ENCODE measurements at regions not wholly inside any gene's neighbourhood (a gene's known extent, or its start where the extent isn't known, plus 50 kb on each side); places are given as distances from the start of the nearest gene placed in this dataset.
A peak's percentile ranks its signal among the peaks of the same experiment; 100 is the strongest.
"Not testable (repeated sequence)": the region's sequence is repeated elsewhere in the genome, so short reads cannot be mapped to it uniquely, and the experiment has no call there.

DNA sequence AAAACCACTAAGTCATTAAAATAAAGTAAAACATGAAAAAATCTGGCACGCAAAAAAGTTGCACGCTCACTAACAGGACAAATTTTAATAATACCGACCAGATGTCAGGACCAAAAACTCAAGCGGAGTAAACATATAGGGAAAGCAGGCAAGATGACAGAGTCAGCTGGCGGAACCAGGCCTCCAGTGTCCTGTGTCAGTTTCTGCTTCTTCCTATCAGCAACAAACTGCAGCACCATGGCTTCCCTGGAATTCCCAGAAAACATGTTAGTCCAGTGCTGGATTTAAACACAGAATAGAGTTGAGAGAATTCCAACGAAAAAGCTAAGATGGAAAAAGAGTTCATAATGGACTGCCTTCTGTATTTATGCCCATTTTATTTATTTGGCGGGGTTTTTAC is 169.1 kb upstream of the ARHGEF26 start:
- no peak for DNase-seq

DNA sequence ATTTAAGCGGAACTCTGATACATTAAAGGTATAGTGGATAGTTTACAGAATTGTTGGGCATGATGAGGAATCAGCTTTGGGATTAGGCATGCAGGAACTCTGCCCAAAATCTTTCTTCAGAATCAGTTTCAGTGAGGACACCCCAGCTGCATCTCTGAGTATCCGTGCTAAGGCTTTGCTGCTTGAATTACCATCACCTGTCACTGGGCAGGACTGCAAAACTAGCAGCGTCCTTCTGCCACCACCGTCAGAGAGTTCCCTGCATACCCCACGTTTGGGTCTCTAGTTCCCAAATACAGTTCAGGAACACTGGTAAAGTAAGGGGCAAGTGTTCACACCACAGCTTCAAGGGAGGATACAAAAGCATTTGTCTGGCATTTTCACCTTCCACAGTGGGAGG is 164.6 kb upstream of the ARHGEF26 start:
- DNase-seq = no peak

DNA sequence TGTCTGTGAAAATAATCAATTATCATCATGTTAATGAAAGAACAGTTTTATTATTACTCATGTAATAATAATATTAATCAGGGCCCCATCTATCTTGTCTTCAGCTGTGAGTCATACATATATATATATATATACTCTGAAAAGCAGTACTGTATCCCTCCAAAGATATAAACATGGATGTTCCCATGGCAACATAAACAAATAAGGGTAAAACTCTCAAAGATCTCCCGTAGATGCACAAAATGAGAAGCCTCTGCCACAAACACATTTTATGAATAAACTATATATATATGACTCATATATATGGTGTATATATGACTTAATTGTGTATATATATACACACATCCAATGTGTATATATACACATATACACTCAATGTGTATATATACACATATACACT is 163.8 kb upstream of the ARHGEF26 start:
- DNase-seq = no peak

DNA sequence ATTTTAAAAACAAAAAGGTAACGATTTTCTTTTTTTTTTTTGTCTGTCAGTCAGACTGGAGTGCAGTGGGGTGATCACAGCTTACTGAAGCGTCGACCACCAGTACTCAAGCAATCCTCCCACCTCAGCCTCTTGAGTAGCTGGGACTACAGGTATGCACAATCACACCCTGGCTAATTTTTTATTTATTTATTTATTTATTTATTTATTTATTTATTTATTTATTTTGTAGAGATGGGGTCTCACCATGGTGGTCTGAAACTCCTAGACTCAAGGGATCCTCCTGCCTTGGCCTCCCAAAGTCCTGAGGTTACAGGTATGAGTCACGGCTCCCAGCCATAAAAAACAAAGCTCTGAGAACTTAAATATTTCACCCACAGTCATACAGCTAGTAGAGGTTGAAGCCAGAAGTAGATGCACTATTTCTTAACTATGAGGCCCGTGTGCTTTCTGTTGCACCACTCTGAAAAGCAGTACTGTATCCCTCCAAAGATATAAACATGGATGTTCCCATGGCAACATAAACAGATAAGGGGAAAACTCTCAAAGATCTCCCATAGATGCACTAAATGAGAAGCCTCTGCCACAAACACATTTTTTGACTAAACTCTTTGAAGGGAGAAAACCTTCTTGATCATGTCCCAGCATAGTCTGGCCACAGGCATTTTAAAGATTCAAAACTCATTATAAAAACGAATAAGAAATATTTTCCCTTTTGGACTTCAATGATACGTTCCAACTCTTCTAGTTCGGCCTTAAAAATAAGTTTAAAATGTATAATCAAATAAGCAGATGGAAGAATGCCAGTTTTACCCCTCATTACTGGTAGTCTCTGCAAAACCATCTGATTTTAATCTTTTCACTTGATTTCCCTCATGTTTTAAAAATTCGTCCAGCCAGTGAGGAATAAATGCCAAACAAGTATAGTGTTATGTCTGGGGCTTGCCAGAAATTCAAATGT is 162.3 kb upstream of the ARHGEF26 start:
- DNase-seq = no peak

DNA sequence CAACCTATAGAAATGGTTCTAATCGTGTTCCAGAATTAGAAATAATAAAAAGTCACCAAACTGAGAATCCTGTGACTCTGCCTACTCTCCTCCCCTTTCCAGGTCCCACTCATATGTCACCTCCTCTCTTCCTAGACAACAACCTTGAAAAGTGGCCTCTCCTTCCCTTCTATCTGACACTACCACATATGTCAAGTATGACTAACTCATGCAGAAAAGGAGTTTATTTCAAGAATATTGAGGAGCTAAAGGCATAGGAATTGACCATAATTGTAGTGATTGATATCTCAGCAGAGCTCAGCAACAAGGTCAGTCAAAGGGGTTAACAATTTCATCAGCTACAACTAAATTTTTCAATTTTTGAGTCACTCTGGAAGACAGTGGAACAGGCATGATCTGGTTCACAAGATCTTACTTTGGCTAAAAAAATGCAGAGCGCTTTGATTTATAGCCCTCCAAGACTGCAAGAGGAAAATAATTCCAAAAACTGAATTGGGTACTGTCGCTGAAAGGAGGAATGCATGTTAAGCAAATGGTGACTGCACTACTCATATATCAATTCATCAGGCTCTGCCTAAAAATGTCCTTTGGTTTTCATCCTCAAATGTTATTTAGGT is 160.6 kb upstream of the ARHGEF26 start:
- DNase-seq = no peak

DNA sequence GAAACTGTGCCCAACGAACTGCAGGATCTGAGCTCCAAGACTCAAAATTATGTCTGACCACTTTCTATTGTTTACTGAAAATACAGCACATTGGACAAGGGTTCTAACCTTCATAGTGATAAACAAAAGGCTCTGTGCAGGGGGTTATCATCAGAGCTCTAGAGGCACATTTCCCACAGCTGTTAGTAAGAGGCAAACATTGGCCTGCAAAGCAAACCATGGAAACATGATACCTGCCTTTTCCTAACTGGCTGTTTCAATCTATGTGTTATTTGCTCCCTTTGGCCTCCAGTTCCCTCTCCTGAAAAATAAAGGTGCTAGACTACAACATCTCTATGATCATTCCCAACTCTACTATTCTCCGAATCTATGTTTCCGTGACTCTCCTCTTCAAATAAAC is 159.7 kb upstream of the ARHGEF26 start:
- peak in 1 of 2 experiments; percentile 14 for DNase-seq

DNA sequence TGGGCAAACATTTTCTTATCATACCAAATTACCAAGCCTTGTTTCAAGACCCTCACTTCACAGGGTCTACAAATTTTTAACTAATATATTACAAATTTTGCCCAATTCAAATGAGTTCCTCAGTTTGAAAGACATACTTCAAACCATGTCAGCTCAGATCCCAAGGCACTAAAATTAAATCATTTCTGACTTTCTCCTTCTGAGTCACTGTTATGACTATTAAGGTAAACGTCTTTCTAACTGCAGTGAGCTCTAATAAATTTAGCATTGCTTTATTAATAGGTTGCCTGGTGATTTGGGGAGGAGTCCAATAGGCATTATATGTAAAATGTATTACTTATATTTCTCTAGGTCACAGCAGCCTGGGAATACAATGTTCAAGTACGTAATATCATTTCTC is 158.2 kb upstream of the ARHGEF26 start:
- no peak for DNase-seq

DNA sequence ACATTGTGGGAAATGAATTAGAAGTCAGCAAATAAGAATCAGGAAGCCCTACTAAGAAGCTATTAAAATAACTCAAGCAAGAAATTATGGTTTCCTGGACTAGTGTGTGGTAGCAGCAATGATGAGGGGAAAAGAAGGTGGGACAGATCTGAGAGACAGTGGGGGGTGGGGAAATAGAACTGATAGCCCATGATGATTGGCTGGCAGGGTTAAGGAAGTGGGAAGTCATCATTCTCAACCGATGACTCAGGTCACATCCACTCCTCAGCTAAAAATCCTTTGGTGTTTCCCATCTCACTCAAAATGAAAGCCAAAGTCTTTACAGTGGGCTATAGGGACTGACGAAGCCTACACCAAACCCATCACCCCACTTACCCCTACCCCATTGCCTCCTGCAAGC is 153.9 kb upstream of the ARHGEF26 start:
- DNase-seq = no peak

DNA sequence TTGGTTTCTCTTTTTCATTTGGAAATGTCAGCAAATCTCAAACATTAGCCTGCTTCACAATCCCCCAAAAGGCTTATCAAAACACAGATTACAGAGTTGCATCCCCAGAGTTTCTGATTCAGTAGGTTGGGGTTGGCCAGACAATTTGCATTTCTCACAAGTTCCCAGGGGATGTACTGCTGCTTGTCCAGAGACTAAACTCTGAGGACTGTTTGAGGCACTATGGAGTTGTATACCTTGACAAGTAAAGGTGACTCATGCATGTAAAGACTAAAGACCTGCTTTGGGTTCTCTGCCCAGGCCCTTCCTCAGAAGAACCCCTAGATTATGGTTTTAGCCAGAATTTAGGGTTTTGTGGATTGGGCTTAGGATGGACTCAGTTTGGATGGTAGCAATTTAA is 151.1 kb upstream of the ARHGEF26 start:
- no peak for DNase-seq

DNA sequence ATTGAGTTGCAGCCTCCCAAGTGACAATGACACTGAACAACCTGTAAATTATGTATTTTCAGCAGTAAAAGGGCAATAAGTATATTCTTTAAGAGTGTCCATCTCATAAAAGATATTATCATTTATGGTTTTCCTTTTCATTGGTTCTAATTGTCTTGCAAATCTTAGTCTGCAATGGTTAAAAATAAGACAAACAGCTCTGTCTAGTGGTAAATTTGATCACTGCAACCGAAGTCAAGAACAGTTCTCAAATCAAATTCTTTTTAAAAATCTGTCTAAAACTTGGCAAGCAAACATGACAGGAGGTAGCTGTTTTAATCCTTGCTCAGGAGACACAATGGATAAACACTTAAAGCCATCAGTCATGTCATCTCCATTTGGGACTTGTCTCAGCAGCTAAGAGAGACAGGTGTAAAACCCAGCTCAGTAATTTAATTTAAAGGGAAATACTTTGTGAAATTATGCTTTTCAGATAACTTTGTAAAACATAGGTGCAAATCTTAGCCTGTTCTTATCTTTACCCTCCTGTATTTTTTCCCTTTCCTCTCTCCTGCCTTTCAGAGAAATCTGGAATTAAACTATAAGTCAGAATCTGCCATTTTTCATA is 150.3 kb upstream of the ARHGEF26 start:
- peak in 1 of 2 experiments; percentile 16 for DNase-seq

DNA sequence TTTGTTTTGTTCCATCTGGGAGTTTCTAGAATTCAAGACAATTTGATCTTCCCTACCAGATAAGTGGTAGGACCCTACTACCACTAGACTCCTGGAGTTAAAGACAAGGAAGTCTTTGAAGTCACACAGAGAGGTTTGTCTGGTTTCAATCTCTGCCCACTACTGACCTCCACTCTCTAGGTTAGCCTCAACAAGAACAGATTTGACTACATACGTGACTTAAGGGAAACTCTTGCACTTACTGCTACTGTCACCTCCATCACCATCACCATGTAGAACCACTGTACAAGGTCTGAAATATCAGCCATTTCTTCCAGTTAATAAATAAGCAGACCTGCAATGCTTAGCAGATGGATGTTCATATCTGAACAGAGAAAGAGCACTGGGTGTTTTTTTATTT is 148.3 kb upstream of the ARHGEF26 start:
- no peak for DNase-seq

DNA sequence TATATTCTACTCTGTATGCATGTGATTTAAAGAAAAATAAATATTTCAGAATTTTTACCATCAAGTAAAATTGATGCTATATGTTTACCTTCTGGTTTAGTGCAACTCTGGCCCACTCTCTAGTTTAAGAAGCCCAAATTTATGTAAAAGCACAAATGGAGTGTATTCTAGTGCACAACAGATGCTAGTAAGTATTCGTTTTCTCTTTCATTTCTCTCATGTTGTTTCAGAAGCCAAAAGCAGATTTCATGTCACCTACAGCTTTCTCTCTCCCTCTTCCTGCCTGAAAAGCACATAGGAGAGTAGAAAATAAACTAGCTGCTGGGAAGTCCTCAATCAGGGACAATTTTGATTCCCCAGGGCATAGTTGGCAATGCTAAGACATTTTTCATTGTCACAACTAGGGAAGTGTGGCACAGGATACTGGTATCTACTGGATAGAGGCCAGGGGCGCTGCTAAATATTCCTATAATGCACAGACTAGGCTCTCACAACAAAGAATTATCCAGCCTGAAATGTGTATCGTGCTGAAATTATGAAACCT is 147.4 kb upstream of the ARHGEF26 start:
- DNase-seq = no peak

DNA sequence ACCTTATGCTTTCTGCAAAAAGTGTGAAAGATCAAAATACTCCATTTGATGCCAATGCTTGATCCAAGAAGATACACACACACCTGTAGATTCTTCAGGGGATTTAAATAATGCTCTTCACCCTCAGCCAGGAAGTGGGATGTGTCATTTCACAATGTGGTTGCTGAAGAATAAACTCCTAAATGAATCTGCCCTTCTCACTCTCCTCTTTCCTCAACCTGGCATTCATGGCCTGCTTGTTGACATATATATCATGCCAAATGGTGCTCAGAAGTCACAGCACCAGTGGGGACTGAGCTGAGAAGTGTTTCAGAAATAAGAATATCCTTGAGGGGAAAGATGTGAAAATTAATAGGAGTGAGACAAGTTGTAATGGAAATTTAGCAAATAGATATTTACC is 146.6 kb upstream of the ARHGEF26 start:
- DNase-seq = no peak

DNA sequence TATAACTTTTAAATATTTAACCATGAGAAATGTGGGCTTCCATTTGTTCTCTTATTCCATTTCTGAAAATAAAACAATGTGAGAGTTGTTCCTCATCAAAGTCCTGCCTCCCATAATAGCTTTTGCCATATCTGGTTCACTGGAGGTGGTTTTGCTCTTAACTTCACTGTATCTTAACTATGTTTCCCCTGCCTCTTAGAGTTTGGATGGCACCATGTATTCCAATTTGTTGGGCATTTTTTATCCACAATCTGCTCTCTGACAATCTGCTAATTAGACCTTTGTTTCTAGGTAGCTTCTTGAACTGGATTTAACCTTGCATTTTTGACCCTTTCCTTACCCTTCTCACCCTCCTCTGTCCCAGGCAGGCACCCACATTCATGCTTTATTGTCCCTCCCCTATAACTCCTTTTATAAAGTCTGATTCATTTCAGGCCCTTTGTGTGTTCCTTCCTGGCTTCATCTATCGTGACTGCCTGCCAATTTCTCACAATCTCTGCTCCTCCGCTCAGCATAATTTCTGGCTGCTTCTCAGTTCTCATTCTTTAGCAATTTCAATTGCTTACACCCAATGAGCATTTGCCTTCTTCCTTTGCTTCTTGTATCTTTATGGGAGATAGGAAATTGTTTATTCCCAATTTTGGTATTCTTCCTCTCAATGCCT is 144.2 kb upstream of the ARHGEF26 start:
- DNase-seq = no peak

DNA sequence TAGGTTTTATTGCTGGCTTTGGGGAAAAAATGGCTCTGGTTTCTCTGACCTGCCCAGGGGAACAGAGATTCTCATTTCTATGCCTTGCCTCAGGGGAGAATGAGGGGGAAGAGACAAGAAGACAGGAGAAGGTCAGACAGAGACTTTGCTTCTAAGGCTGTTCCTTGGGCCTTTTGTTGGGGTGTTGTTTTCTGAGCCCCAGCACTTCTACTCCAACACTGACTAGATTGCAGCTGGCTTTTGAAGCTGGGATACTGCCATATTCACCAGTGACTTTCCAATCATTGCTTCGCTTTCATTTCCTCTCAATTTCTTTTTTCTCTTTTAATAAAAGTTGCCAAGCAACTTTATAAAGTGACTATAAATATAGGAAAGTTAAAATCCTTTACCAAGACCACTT is 143.2 kb upstream of the ARHGEF26 start:
- no peak for DNase-seq

DNA sequence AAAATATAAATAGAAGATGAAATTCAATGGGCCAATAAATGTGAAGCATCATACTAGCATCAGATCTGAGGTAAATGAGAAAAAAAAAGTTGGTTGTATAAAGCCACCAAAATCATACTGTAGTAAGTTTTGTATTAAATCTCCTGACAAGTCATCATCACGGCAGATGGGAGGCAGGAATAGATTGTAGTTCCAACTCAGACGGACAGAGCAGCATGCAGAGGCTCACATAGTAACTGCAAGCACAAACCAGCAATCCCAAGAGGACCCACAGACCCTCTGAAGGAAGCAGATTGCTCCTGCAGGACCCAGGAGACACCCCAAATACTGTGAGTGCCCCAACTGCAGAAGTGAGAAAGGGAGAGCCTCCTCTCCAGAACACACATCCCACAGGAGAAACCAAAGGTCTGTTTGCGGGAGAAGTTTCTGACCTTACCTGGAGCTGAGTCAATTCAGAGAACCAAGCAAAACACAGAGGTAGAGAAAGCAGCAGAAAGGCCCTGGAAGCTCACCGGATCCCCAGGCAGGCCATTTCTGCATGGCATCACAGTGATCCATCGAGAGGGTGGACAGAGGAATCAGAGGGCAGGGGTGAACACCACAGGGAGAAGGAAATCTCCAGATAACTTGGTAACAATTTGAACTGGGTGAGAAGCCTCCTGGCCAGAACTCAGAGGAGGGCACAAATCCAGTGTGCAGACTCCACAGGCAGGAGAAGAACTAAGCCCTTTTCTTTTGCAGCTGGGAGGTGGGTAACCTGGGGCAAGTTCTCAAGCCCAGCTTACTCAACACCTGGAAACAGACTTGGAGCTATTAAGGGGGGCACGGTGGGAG is 141.6 kb upstream of the ARHGEF26 start:
- no peak for DNase-seq

DNA sequence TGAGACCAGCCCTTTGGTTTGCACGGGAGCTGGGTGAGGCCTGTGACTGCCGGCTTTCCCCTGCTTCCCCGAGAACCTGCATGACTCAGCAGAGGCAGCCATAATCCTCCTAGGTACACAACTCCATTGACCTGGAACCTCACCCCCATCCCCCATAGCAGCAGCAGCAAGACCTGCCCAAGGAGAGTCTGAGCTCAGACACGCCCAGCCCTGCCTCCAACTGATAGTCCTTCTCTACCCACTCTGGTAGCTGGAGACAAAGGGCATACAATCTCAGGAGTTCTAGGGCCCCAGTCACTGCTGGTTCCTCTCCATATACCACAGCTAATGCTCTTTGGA is 141.0 kb upstream of the ARHGEF26 start:
- no peak for DNase-seq

DNA sequence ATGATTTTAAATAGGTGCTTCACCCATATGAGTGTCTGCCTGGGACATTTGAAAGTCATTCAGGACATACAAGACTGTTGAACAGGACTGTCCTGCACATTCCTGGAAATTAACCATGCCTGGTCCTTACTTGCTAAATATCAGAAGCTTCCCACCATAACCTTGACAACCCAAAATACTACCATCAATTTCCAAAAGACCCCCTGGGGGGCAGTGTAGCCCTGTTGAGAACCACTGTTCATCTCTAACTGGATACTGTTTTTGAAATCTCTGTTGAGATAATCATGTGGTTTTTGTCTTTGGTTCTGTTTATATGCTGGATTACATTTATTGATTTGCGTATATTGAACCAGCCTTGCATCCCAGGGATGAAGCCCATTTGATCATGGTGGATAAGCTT is 123.8 kb upstream of the ARHGEF26 start:
- DNase-seq = not testable (repeated sequence)

DNA sequence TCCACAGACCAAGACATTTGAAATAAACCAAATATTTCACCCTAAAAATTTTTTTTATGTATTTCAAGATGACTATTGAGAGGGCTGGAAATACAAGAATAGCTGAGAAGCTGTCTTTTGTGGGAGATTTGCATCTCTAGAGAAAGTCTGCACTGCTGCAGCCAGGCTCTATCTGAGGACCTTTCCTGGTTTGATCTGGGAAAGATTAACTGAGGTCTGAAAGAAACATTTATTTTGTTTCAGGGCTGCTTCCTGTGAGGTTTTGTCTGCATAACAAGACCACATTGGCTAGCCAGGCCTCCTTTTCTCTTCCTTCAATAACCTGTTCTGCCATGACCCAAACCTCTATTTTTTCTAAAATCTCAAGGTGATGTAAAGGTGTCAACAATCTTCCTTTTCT is 117.5 kb upstream of the ARHGEF26 start:
- no peak for DNase-seq

DNA sequence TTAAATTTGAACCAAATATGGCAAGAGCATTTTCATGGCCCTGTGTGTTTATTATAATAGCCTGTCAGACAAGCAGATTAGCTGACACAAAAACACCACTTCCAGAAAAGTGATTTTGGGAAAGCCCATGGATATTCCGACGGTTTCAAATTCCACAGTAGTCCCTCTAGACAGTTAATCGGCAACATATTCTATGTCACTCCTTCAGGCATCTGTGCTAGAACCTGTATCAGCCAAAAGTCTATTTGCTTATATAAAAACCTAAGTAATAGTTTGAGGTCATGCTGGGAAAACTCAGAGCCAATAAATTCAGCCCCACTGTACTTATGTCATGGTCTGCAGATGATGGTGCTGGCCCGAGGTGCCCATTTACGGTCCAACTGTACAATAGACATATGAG is 110.2 kb upstream of the ARHGEF26 start:
- DNase-seq = no peak

DNA sequence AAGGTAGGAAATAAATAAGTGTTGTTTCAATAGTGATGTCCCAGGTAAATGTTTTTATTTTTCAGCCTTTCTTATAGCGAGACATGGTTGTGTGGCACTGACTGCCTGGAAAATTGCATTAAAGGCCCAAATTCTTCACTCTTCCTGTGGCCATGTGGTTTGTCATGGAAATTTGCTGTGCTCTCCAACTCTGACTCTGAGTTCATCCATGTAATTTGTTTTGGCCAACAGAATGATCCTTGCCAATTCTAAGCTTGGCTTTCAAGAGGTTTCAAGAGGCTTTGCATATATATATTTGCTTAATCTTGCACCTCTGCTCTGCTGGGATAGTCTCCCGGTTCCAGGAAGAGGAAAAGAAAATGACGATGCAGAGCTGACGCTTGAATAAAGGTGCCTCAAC is 107.5 kb upstream of the ARHGEF26 start:
- peak; percentile 6 to 36 for DNase-seq

DNA sequence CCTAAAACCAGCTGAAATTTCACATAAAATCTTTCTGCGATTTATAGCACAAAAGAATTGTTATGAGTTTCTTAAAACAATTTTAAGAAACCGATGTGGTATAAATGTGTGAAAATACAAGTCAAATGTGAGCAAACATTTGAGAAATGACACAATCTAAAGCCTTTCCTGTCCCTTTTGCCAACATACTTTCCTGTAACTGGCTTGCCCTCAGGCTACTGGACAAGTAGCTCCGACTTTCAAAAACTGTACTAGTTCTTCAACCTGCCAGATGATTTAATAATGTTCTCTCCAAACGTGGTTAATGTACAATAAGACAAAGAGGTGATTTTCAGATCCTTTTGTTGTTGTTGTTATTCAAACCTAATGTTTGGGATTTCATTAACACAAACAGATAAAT is 105.9 kb upstream of the ARHGEF26 start:
- no peak for DNase-seq
